ENCODE measurements at regions not wholly inside any gene's neighbourhood (a gene's known extent, or its start where the extent isn't known, plus 50 kb on each side); places are given as distances from the start of the nearest gene placed in this dataset.

- FAIRE-seq (no peak), DNase-seq (ENCODE audit: insufficient read length, low spot score) (no peak)
These were observed 309.3 kb upstream of the HTR2A start for GRCh38 chr13:47206111-47206510.

- no peak for DNase-seq (ENCODE audit: insufficient read length, low spot score)
- FAIRE-seq, result no peak
These were observed 293.9 kb upstream of the HTR2A start for GRCh38 chr13:47190696-47191305.

DNA sequence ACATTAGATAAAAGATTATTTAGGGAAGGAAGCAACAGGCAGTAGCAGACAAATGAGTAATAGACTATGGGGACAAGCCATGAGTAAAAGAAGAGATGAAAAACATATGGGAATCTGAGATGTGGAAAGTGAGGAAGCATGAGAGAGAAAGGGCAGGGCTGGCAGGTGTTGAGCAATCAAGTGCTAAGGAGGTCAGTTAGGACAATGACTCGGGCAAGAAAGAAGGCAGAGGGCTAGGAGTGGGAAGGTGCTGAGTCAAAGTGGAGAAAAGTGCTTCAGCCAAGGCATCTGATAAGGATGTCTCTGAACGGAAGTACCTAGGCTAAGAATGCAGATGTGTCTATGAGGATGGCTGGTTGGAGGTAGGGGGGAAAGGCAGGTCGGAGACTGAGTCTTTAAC is 291.9 kb upstream of the HTR2A start:
- no peak for DNase-seq (ENCODE audit: insufficient read length, low spot score)
- FAIRE-seq, result no peak

- DNase-seq (ENCODE audit: insufficient read length, low spot score), result no peak
- FAIRE-seq, result no peak
These were observed 289.6 kb upstream of the HTR2A start for GRCh38 chr13:47186471-47186870.

DNA sequence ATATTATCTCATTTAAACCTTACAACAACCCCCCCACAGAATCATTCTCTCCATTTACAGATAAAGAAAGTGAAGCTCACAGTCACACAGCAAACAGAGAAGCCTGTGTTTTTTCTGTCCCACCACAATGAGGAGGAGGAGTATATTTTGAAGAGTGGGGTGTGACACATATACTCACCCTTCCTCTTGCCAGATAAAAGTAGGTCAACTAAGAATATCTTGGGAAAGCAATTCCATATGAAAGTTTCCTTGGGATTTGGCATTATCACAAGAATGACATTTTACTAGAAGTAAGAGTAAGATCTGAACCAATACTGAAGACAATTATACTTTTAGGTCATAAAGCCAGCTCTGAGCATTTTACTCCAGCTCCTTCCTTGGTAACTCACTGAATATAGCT is 287.5 kb upstream of the HTR2A start:
- DNase-seq (ENCODE audit: insufficient read length, low spot score), result no peak
- no peak for FAIRE-seq

DNA sequence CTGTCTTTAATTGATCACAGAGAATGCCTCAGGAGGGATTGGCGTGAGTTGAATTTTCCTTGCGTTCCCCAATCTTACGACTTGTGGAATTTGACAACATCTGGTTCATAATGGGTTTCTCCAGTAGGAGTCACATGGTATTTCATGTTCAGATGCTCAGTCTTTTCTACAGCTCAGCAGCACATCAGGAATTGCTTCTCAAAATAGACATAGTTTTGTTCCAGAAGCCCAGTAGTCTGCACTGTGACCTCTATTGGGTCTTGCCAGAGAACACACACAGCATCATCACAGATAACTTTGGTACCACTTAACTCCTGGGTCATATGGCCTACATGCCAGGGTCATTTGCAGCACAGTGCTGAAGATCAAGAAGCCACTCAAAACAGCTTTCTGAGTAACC is 282.5 kb upstream of the HTR2A start:
- no peak for DNase-seq (ENCODE audit: insufficient read length, low spot score)
- FAIRE-seq, result no peak

DNA sequence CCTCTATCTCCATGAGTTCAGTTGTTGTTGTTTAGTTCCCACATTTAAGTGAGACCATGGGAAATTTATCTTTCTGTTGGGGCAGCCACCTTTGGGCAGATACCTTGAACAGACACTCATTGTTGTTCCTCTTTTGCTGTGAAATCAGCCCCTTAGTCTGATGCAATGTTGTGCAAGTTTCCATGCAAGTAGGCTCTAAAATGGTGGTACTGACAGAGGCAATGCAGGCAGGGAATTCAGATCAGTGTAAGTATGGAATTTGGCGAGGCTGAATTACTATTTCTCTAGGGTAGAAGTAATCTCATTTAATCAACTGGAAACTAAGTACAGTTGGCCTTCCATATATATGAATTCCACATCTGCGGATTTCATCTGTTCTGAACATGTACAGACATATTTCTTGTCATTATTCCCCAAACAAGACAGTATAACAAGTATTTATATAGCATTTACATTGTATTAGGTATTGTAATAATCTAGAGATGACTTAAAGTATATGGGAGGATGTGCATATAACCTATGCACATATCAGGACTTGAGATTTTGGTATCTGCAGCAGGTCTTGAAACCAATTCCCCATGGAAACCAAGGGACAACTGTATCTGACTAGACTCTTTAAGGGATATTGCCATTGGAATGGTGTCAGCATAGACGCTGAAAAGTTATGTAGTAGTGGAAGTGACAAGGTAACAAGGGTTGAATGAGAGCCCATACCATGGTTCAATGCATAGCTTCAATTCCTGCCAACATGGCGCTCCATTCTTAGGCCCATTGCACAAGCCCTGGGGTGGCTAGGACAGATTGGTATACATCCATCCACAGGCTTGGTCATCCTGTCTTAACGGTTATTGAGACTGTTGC is 281.5 kb upstream of the HTR2A start:
- DNase-seq (ENCODE audit: insufficient read length, low spot score) (no peak), FAIRE-seq (no peak)

DNA sequence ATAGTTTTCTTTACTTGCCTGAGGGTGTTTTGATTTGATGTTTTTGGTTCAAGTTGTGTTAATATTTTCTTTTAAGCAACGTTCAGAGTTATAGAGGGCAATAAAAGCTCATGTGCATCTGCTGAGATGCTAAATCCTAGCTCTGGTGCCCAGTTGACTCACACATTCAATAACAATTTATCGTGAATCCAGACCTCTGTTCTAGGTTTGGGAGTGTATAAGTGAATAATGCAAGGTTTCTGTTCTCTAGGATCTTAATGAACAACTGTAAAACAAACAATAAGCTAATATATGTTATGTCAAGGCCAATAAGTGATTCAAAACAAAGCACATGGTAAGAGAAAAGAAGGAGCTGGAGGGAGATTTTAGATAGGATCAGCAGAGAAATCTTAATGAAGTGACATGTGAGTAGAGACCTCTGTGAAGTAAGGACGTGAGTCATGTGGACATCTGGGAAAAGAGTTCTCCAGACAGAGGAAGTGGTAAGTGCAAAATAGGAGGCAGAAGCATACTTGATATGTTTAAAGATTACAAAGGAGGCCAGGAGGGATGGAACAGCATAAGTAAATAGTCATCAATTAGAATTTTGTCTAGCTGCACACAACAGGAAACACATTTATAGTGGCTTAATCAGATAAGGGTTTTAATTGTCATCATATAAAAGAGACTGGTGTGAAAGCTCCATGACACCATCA is 278.5 kb upstream of the HTR2A start:
- FAIRE-seq (no peak), DNase-seq (ENCODE audit: insufficient read length, low spot score) (no peak)

DNA sequence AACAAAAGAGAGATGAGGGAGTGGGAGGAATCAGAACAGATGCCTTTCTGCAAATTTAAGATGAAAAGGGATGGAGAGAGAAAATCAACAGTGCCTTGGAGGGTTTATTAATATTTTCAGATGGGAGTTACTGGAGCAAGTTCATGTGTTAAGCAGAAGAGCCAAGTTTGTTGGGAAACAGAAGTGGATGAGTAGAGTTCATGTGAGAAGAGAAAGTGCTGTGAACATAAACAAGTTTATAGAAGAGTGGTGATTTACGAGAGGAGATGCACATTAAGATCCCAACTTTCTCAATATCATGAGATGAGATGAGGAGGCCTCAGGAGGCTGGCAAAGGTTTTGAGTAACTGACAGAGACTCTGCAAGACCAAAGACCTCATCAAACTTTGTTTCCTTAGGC is 274.1 kb upstream of the HTR2A start:
- DNase-seq (ENCODE audit: insufficient read length, low spot score) (no peak), FAIRE-seq (no peak)

DNA sequence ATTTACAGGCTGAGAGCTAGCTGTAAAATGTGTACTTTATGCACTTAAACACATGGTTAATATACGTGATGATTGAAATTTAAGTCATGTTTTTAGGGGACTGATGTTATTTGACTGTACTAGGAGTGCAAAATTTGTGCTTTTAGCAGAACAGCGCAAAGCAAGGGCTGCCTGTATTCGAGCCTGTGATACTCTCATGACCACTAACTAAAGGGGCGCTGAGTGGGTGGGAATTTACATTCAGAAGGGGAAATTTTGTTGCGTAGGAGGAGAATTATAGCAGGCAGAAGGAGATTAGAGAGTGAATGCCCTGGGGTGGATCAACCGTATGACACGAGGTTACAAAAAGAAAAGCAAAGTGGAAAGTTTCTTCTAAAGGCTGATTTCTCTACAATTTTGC is 271.8 kb upstream of the HTR2A start:
- no peak for FAIRE-seq
- DNase-seq (ENCODE audit: insufficient read length, low spot score), result no peak

DNA sequence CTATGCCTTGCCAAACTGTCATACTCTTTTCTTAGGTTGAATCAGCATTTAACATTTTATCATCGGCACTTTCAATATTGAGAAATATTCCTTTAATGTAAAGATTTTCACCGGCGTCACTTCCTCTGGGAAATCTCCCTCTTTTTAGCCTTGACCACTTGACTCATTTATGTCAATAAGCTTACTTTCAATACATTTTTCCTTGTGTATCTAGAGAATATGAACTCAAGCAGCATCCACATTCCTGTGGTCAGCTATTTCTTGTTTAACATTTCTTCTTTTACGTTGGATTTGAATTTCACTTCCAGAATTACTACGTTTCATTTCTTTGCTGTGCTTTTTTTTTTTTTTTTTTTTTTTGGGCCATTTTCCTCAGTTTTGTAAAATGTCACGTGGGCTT is 271.2 kb upstream of the HTR2A start:
- FAIRE-seq, result no peak
- DNase-seq (ENCODE audit: insufficient read length, low spot score), result no peak

- no peak for FAIRE-seq
These were observed 269.5 kb upstream of the HTR2A start for GRCh38 chr13:47166336-47166735.

GRCh38 chr13:47159853-47160550 is 263.1 kb upstream of the HTR2A start:
- DNase-seq (ENCODE audit: insufficient read length, low spot score), result no peak
- no peak for FAIRE-seq

More at GRCh38 chr13:47166336-47166735, 269.5 kb upstream of the HTR2A start:
- no peak for DNase-seq (ENCODE audit: insufficient read length, low spot score)

- FAIRE-seq, result no peak
These were observed 261.7 kb upstream of the HTR2A start for GRCh38 chr13:47158593-47158992.

GRCh38 chr13:47148543-47148942 is 251.7 kb upstream of the HTR2A start:
- peak; percentile 21 for FAIRE-seq
- DNase-seq (ENCODE audit: insufficient read length, low spot score), result no peak

More at GRCh38 chr13:47158593-47158992, 261.7 kb upstream of the HTR2A start:
- no peak for DNase-seq (ENCODE audit: insufficient read length, low spot score)

GRCh38 chr13:47147812-47148119 is 250.9 kb upstream of the HTR2A start:
- no peak for FAIRE-seq

GRCh38 chr13:47146991-47147811 is 250.3 kb upstream of the HTR2A start:
- DNase-seq (ENCODE audit: insufficient read length, low spot score), result peak; percentile 43
- FAIRE-seq, result peak; percentile 97

More at GRCh38 chr13:47147812-47148119, 250.9 kb upstream of the HTR2A start:
- DNase-seq (ENCODE audit: insufficient read length, low spot score), result no peak

GRCh38 chr13:47146136-47146535 is 249.3 kb upstream of the HTR2A start:
- FAIRE-seq, result no peak
- no peak for DNase-seq (ENCODE audit: insufficient read length, low spot score)

DNA sequence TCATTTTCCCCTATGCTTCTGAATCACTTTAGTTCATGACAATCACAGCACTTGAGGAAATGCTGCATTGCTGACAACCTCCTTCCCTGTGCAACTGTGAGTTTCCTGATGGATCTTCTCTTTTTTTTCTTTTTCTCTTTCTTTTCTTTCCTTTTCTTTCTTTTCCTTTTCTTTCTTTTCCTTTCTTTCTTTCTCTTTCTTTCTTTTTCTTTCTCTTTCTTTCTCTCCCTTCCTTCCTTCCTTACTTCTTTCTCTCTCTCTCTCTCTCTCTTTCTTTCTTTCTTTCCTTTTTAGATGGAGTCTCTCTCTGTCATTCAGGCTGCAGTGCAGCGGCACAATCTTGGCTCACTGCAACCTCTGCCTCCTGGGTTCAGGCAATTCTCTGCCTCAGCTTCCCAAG is 247.9 kb upstream of the HTR2A start:
- FAIRE-seq (no peak), DNase-seq (ENCODE audit: insufficient read length, low spot score) (no peak)

DNA sequence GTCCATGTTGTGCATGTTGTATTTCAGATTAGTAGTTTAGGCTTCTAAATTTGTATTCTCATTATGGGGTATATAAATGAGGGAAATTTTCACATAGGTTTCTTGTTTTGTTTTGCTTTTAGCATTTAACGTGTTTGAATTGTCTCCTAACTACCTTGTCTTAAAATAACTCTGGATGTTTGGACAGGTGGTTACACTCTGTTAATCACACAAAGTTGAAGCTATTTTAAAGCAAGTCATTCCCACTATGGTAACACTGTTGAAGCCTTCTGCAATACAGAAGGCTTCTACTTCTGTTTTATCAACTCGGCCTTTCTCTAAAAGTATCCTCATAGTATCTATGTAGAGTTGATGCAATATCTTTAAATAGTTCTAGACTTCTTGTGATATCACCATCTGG is 245.3 kb upstream of the HTR2A start:
- DNase-seq (ENCODE audit: insufficient read length, low spot score), result no peak
- FAIRE-seq, result no peak
